ENCODE measurements at regions not wholly inside any gene's neighbourhood (a gene's known extent, or its start where the extent isn't known, plus 50 kb on each side); places are given as distances from the start of the nearest gene placed in this dataset.
A peak's percentile ranks its signal among the peaks of the same experiment; 100 is the strongest.
"Not testable (repeated sequence)": the region's sequence is repeated elsewhere in the genome, so short reads cannot be mapped to it uniquely, and the experiment has no call there.

DNA sequence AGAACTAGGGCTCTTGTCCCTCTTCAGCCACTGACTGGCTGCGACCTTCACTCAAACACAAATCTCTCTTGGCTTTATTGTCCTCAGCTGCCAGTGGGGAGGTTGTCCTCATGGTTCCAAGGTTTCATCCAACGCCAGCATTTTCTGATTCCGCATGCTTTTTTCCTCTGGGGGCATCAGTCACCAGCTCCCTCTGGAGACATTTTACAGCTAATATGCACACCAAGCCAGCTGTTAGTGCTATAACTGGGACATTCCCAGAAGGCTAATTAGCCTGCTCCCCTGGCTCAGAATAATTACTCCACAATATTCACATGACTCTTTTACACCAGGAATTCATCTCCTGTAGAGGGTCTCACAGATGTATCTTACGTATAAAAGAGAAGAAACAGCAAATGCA, 193.6 kb upstream of the ANKRD55 start:
- no peak for DNase-seq (ENCODE audit: low read depth in 2 of 2)

DNA sequence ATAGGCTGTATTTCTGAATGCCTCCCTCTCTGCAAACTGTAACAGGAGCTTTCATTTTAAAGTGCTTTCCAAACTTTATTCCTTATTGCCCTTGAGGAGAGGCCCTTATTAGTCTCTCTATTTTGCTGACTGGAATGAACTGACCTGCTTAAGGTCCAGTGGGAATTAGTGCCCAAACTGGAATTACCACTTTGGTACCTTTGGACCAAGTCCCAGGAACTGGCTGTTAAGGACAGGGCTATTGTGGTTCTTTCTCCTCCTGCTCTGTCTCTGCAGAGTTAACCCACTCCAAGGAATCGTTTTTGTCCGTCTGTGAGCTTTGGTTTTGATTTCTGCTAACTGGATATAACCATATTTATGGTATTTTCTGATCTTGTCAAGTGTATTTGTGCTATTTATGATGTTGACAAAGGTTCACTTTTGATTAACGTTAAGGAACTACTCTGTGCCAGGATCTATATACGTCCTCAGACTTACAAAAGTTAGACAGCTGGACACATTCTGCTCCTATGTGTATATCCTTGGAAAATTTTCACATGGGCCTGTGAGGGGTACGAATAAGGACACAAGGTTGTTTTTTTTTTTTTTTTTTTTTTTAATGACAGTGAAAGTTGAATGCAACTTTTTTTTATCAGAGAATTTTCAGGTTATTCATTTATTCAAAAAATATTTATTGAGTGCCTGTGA, 189.1 kb upstream of the ANKRD55 start:
- DNase-seq (ENCODE audit: low read depth in 2 of 2), result no peak

GRCh38 chr5:56421246-56422075, 188.3 kb upstream of the ANKRD55 start:
- DNase-seq (ENCODE audit: low read depth in 2 of 2), result no peak

- no peak for DNase-seq (ENCODE audit: low read depth in 2 of 2)
These were observed 187.2 kb upstream of the ANKRD55 start for GRCh38 chr5:56420323-56420722.

GRCh38 chr5:56419667-56420066, 186.5 kb upstream of the ANKRD55 start:
- no peak for DNase-seq (ENCODE audit: low read depth in 2 of 2)

- DNase-seq (ENCODE audit: low read depth in 2 of 2), result peak; percentile 18 to 30
These were observed 182.2 kb upstream of the ANKRD55 start for GRCh38 chr5:56415356-56415765.

GRCh38 chr5:56414066-56414465, 180.9 kb upstream of the ANKRD55 start:
- DNase-seq (ENCODE audit: low read depth in 2 of 2), result peak in 1 of 2 experiments; percentile 59

GRCh38 chr5:56413546-56413945, 180.4 kb upstream of the ANKRD55 start:
- no peak for DNase-seq (ENCODE audit: low read depth in 2 of 2)

GRCh38 chr5:56412601-56413379, 179.7 kb upstream of the ANKRD55 start:
- DNase-seq (ENCODE audit: low read depth in 2 of 2), result no peak

DNA sequence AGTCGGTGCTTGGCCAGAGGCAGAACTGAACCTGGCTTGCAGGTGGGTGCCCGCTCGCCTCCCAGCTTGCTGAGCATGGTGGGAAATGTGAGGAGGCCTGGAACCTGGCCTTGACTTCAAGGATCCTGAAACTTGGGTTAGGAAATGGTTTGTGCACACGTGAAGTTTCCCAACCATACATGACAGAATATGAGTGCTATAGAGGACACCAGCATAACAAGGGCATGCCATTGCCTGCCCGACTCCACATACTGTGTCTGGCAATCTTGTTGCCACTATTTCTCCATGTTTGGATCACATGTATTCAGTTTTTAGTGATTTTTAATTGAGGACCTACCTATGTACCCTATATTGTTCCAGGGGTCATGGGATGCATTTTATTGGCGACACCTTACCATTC, 177.6 kb upstream of the ANKRD55 start:
- no peak for DNase-seq (ENCODE audit: low read depth in 2 of 2)

GRCh38 chr5:56409331-56410190, 176.4 kb upstream of the ANKRD55 start:
- DNase-seq (ENCODE audit: low read depth in 2 of 2), result peak; percentile 19 to 33

DNA sequence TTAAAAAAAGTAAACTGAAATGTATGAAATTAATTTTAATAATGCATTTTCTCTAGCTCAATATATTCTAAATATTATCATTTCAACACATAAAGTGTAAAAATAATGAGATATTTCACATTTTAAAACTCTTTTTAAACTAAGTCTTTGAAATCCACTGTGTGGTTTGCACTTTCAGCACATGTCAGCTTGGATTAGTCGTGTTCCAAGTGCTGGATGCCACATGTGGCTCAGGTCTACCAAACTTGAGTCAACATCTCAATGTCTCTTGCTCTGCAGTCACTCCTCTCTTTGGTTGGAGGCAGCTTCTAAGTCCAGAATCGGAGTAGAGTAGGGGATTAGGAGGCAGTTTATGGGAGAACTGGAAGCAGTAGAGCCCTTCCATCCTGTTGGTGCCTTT, 173.7 kb upstream of the ANKRD55 start:
- no peak for DNase-seq (ENCODE audit: low read depth in 2 of 2)

GRCh38 chr5:56406221-56406620, 173.1 kb upstream of the ANKRD55 start:
- no peak for DNase-seq (ENCODE audit: low read depth in 2 of 2)

DNA sequence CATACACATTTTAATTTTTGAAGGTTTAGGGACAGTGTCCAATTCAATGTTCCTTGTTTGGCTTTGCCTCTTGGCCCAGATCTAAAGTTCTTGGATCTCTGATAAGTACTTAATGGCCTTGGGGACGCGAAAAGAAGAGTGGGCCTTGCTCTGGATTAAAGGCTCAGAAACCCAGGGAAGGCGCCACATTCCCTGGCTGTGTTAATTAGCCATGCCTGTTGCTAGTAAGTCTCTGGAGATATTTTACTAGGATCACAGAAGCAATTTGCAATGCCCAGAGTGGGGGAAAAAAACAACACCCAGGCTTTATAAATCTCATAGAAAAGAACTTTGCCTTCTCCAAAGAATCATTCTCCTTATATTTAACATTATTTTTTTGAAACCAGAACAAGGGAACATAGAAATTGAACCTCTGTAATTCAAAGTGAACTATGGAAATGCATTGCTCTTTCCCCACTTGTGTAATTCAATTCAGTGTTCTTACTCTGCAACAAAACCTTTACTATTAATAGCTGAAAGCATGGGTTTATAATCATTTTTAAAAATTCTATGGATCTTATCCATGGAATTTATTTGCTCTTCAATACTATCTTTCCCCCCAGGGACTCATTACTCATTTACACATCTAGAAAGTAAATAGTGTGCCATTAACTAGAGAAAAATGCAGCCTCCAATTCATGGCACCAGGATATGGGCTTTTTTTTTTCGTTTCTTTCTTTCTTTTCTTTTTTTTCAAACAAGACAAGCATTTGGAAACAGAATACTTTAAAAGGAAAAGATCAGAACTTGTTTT, 172.2 kb upstream of the ANKRD55 start:
- DNase-seq (ENCODE audit: low read depth in 2 of 2), result no peak

DNA sequence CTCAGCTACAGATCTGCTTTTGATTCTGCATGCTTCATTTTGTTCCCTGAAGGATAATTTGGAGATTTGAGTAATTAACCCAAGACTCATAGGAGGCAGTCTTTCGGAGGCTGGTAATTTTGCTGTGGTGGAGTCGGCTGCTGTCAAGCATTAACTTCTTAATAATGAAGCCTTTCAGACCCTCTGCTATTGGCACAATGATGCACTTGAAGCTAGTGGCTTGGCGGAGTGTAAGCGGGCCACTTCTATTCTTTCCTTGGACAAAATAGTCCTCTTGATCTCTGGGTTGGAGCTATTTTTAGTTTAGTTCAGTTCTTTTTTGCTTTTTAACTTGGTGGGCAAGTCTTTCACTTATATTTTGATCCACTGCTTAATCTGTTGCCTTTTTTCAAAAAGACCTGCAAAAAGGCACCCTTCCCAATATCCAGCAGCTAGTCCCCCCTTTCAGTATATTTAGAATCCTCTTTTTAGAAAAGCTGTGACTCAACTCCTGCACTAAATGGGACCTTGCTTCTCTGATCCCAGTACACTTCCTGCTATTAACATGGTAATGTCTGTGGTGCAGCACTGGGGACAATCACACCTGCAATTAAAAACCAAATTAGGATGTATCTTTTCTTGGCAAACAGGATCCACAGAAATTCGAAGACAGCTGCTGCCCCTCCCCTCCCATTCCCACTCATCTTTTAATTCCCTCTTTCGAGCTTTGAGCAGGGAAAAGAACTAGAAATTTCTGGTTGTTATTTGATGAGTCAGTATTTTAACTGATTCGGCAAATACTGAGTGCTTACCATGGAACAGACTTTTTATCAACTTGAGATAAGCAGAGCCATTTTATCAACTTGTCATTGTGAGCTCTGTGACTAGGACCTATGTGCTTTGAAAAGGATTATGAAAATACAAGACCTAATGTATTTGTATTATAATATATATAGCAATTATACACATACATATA, 169.4 kb upstream of the ANKRD55 start:
- no peak for DNase-seq (ENCODE audit: low read depth in 2 of 2)

DNA sequence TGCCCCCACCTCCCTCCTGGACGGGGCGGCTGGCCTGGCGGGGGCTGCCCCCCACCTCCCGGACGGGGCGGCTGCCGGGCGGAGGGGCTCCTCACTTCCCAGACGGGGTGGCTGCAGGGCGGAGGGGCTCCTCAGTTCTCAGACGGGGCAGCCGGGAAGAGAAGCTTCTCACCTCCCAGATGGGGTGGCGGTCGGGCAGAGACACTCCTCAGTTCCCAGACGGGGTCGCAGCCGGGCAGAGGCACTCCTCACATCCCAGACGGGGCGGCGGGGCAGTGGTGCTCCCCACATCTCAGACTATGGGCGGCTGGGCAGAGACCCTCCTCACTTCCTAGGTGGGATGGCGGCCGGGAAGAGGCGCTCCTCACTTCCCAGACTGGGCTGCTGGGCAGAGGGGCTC, 164.7 kb upstream of the ANKRD55 start:
- not testable (repeated sequence) for DNase-seq (ENCODE audit: low read depth in 2 of 2)

GRCh38 chr5:56396634-56397033, 163.5 kb upstream of the ANKRD55 start:
- DNase-seq (ENCODE audit: low read depth in 2 of 2), result no peak

- DNase-seq (ENCODE audit: low read depth in 2 of 2), result no peak
These were observed 156.1 kb upstream of the ANKRD55 start for GRCh38 chr5:56389261-56389660.

GRCh38 chr5:56388229-56388985, 155.3 kb upstream of the ANKRD55 start:
- DNase-seq (ENCODE audit: low read depth in 2 of 2), result peak in 1 of 2 experiments; percentile 33
